OCI-LY7 (cell line): ENCODE measurements at regions not wholly inside any gene's neighbourhood (a gene's known extent, or its start where the extent isn't known, plus 50 kb on each side); places are given as distances from the start of the nearest gene placed in this dataset.

ENCODE experiments used
- BruUV-seq: library from RNA; stranded (reverse); fragments of 400-500 nt; replicated peaks from 2 replicates; lab custom pipeline; 2021; lab: Mats Ljungman, UMichigan
- CTCF ChIA-PET: fragments of 300-600 bp; sonication (Branson Sonifier 250); formaldehyde crosslinking; loops from one replicate; lab custom pipeline; 2022; ENCODE audit warnings: antibody characterized with exemption; ENCODE audit not compliant: unreplicated experiment; lab: Charles Lee
- POLR2A ChIA-PET: fragments of 300-600 bp; sonication (Branson Sonifier 250); formaldehyde crosslinking; loops from one replicate; lab custom pipeline; 2022; ENCODE audit warnings: antibody characterized with exemption; lab: Charles Lee
- DNase-seq: peaks from one replicate; pipeline ENCODE4 v3.0.0-alpha.2; 2015; ENCODE audit warnings: low spot score
- H2AFZ ChIP-seq: fragments of 200-600 bp; sonication (generic), shearing (Covaris generic); 2 replicates; pipeline ENCODE4 v1.6.1; 2014; ENCODE audit warnings: mild to moderate bottlenecking, antibody characterized with exemption, low read length, moderate library complexity
- H3K27ac ChIP-seq: fragments of 200-600 bp; sonication (generic); 2 replicates; pipeline ENCODE4 v1.5.1; 2014; ENCODE audit warnings: mixed run types, low read depth, mild to moderate bottlenecking, moderate library complexity, low read length, inconsistent platforms; ENCODE audit not compliant: poor library complexity, severe bottlenecking
- H3K36me3 ChIP-seq: fragments of 200-600 bp; sonication (generic); 2 replicates; pipeline ENCODE4 v1.6.1; 2014; ENCODE audit warnings: mild to moderate bottlenecking, antibody characterized with exemption, low read length, moderate library complexity, mixed read lengths; ENCODE audit not compliant: insufficient read depth
- H3K4me1 ChIP-seq: fragments of 200-600 bp; sonication (generic); 2 replicates; pipeline ENCODE4 v1.5.1; 2014; ENCODE audit warnings: mild to moderate bottlenecking, low read length; ENCODE audit not compliant: insufficient read depth, poor library complexity, severe bottlenecking
- H3K4me2 ChIP-seq: fragments of 200-600 bp; sonication (generic); 2 replicates; pipeline ENCODE4 v1.6.1; 2014; ENCODE audit warnings: mild to moderate bottlenecking, low read length
- H3K4me3 ChIP-seq: fragments of 200-600 bp; sonication (generic); 2 replicates; pipeline ENCODE4 v1.5.1; 2014; ENCODE audit warnings: mild to moderate bottlenecking, low read depth, low read length; ENCODE audit not compliant: poor library complexity, severe bottlenecking
- H3K79me2 ChIP-seq: fragments of 200-600 bp; sonication (generic); 2 replicates; pipeline ENCODE4 v1.6.1; 2016; ENCODE audit warnings: low read depth, mild to moderate bottlenecking, low read length, moderate library complexity, mixed read lengths; ENCODE audit not compliant: insufficient read depth
- H3K9me2 ChIP-seq: fragments of 200-600 bp; sonication (generic); 2 replicates; pipeline ENCODE4 v1.6.1; 2016; ENCODE audit warnings: mild to moderate bottlenecking, low read length, mixed read lengths; ENCODE audit not compliant: insufficient read depth
- H3K9me3 ChIP-seq: fragments of 200-600 bp; sonication (generic); 2 replicates; pipeline ENCODE4 v1.6.1; 2014; ENCODE audit warnings: mild to moderate bottlenecking, mixed run types, low read length, mixed read lengths
- H4K20me1 ChIP-seq: fragments of 200-600 bp; sonication (generic); 2 replicates; pipeline ENCODE4 v1.6.1; 2014; ENCODE audit warnings: mild to moderate bottlenecking, antibody characterized with exemption, low read length, moderate library complexity, mixed read lengths; ENCODE audit not compliant: insufficient read depth
- EZH2phosphoT487 ChIP-seq: fragments of 200-600 bp; sonication (generic); IDR thresholded peaks from 2 replicates; pipeline ENCODE4 v1.6.1; 2018; ENCODE audit warnings: low read depth, borderline replicate concordance, mild to moderate bottlenecking, mixed run types, antibody characterized with exemption, low read length, moderate library complexity, mixed read lengths
- intact Hi-C: fragments of 100-400 bp; cut with micrococcal nuclease; formaldehyde crosslinking; loops from one replicate; pipeline ENCODE4 v1.10.0; 2022; ENCODE audit not compliant: unreplicated experiment
- TF ChIP-seq, protein P1 (sequence below): fragments of 200-600 bp; sonication (generic); conservative IDR thresholded peaks from 2 replicates; pipeline ENCODE4 v1.5.1; 2014; ENCODE audit warnings: mild to moderate bottlenecking, antibody characterized with exemption, low read length, moderate library complexity, mixed read lengths

- Histone ChIP-seq H4K20me1 (no peaks in the 10 kb centered on the region), H3K4me1 (no peaks in the 10 kb centered on the region), H3K36me3 (no peaks in the 10 kb centered on the region), H3K4me3 (no peak overlapping the region), H3K79me2 (no peaks in the 10 kb centered on the region), H3K9me2 (no peaks in the 10 kb centered on the region), H3K27ac (no peak overlapping the region), H2AFZ (no peak overlapping the region), H3K9me3 (no peaks in the 10 kb centered on the region), H3K4me2 (no peak overlapping the region)
- no TSS peak for BruUV-seq
- no peak for DNase-seq
- intact Hi-C loops, result no loop called here
- ChIA-PET POLR2A (interaction anchor here (1.3 kb wide), 1 partner anchor 8 kb away, joined by 3 read pairs; no protein-coding TSS in a partner anchor), CTCF (no interaction called here)
- TF ChIP-seq, protein P1, sequence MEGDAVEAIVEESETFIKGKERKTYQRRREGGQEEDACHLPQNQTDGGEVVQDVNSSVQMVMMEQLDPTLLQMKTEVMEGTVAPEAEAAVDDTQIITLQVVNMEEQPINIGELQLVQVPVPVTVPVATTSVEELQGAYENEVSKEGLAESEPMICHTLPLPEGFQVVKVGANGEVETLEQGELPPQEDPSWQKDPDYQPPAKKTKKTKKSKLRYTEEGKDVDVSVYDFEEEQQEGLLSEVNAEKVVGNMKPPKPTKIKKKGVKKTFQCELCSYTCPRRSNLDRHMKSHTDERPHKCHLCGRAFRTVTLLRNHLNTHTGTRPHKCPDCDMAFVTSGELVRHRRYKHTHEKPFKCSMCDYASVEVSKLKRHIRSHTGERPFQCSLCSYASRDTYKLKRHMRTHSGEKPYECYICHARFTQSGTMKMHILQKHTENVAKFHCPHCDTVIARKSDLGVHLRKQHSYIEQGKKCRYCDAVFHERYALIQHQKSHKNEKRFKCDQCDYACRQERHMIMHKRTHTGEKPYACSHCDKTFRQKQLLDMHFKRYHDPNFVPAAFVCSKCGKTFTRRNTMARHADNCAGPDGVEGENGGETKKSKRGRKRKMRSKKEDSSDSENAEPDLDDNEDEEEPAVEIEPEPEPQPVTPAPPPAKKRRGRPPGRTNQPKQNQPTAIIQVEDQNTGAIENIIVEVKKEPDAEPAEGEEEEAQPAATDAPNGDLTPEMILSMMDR, result no peak
- no peak for TF ChIP-seq EZH2phosphoT487
Observed at GRCh38 chr15:31555022-31555421, 228.4 kb downstream of the KLF13 start.

- H3K4me2 ChIP-seq, result no peak overlapping the region
- H4K20me1 ChIP-seq, result no peaks in the 10 kb centered on the region
- H2AFZ ChIP-seq, result no peak overlapping the region
- no peaks in the 10 kb centered on the region for H3K4me1 ChIP-seq
- no peak overlapping the region for H3K27ac ChIP-seq
- no peak overlapping the region for H3K4me3 ChIP-seq
- ChIA-PET POLR2A (interaction anchor here (0.6 kb wide), 1 partner anchor 12 kb away, joined by 3 read pairs; no protein-coding TSS in a partner anchor), CTCF (no interaction called here)
- H3K9me3 ChIP-seq, result no peaks in the 10 kb centered on the region
- intact Hi-C loops, result no loop called here
- no peaks in the 10 kb centered on the region for H3K36me3 ChIP-seq
- no TSS peak for BruUV-seq
- DNase-seq, result no peak
- H3K9me2 ChIP-seq, result no peaks in the 10 kb centered on the region
- TF ChIP-seq EZH2phosphoT487, result no peak
- TF ChIP-seq, protein P1, result no peak
- H3K79me2 ChIP-seq, result no peaks in the 10 kb centered on the region
Observed at GRCh38 chr15:31556494-31557150, 230.0 kb downstream of the KLF13 start.

DNA sequence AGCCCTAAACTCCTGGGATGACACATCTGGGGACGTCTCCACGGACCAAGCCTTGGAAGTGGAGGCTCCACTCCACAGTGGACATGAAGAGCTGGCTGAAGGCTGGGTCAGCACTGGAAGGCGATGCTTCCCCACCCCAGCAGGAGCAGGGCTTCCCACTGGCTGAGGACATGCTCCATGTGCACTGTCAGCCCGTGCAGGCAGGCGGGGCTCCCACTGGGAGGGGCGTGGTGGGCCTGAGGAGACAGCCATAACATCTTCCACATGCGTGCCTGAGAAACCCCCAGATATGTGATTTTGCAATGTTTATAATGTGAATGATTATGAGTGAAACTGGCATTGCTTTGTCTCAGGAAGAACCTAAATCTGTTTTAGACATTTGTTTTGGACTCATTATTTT, 231.3 kb downstream of the KLF13 start:
- H3K4me3 ChIP-seq, result no peak overlapping the region
- BruUV-seq, result no TSS peak
- ChIA-PET POLR2A (no interaction called here), CTCF (no interaction called here)
- no peaks in the 10 kb centered on the region for H3K36me3 ChIP-seq
- no peak overlapping the region for H3K27ac ChIP-seq
- H3K9me3 ChIP-seq, result no peaks in the 10 kb centered on the region
- TF ChIP-seq, protein P1, result no peak
- TF ChIP-seq EZH2phosphoT487, result no peak
- no peak for DNase-seq
- H4K20me1 ChIP-seq, result no peaks in the 10 kb centered on the region
- no peaks in the 10 kb centered on the region for H3K9me2 ChIP-seq
- no peak overlapping the region for H2AFZ ChIP-seq
- H3K4me2 ChIP-seq, result no peak overlapping the region
- H3K4me1 ChIP-seq, result no peaks in the 10 kb centered on the region
- no peaks in the 10 kb centered on the region for H3K79me2 ChIP-seq
- intact Hi-C loops, result no loop called here
